ENCODE measurements at regions not wholly inside any gene's neighbourhood (a gene's known extent, or its start where the extent isn't known, plus 50 kb on each side); places are given as distances from the start of the nearest gene placed in this dataset.

GRCh38 chr15:97892167-97892938 is 68.2 kb upstream of the ARRDC4 start:
- Histone ChIP-seq H4K20me1 (ENCODE audit: insufficient read depth, low read length) (no peaks in the 10 kb centered on the region), H3K4me2 (ENCODE audit: low read length) (no peak overlapping the region), H3K27me3 (ENCODE audit: low read depth, low read length) (no peaks in the 10 kb centered on the region), H3K9me3 (ENCODE audit: insufficient read depth, low read length) (no peaks in the 10 kb centered on the region), H2AFZ (ENCODE audit: low read depth, low read length) (no peak overlapping the region), H3K4me1 (ENCODE audit: low read length) (no peaks in the 10 kb centered on the region), H3K4me3 (ENCODE audit: low read length) (no peak overlapping the region), H3K36me3 (replicated peaks; ENCODE audit: low read depth, low read length) (no peaks in the 10 kb centered on the region), H3K9ac (ENCODE audit: low read length) (no peak overlapping the region), H3K27ac (ENCODE audit: low read length) (no peak overlapping the region), H3K79me2 (ENCODE audit: low read length) (no peaks in the 10 kb centered on the region)
- TF ChIP-seq EZH2phosphoT487 (IDR thresholded peaks at IDR 0.05; ENCODE audit: low read depth) (no peak), CTCF (IDR thresholded peaks at IDR 0.05; ENCODE audit: low read depth, low read length) (no peak)

GRCh38 chr15:97893967-97894366 is 66.5 kb upstream of the ARRDC4 start:
- no peaks in the 10 kb centered on the region for H3K79me2 ChIP-seq (ENCODE audit: low read length)
- no peaks in the 10 kb centered on the region for H4K20me1 ChIP-seq (ENCODE audit: insufficient read depth, low read length)
- H3K27ac ChIP-seq (ENCODE audit: low read length): no peak overlapping the region
- H3K27me3 ChIP-seq (ENCODE audit: low read depth, low read length): no peaks in the 10 kb centered on the region
- no peaks in the 10 kb centered on the region for H3K4me1 ChIP-seq (ENCODE audit: low read length)
- no peak overlapping the region for H2AFZ ChIP-seq (ENCODE audit: low read depth, low read length)
- H3K4me3 ChIP-seq (ENCODE audit: low read length): no peak overlapping the region
- no peak overlapping the region for H3K4me2 ChIP-seq (ENCODE audit: low read length)
- no peaks in the 10 kb centered on the region for H3K9me3 ChIP-seq (ENCODE audit: insufficient read depth, low read length)
- H3K36me3 ChIP-seq (replicated peaks; ENCODE audit: low read depth, low read length): no peaks in the 10 kb centered on the region
- no peak for TF ChIP-seq CTCF (IDR thresholded peaks at IDR 0.05; ENCODE audit: low read depth, low read length)
- no peak overlapping the region for H3K9ac ChIP-seq (ENCODE audit: low read length)

DNA sequence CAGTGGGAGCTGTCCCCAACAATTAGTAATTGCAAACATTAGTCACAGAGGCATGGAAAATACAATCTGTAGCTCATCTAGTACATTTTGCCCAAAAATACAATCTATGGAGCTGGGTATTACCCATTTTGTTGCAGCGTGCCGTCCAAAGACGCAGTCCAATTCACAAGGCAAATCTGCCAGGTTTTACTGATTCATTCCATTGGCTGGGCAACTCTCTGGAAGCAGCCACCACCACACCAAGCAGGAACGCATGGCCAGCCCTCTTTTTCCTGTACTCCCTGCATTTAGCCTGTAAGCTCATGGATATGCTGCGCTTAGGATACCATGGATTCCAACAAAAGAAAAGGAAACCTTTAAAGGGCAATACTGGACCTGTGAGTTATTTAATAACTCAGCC is 60.5 kb upstream of the ARRDC4 start:
- TF ChIP-seq EZH2phosphoT487 (IDR thresholded peaks at IDR 0.05; ENCODE audit: low read depth) (no peak), CTCF (IDR thresholded peaks at IDR 0.05; ENCODE audit: low read depth, low read length) (no peak)

GRCh38 chr15:97902140-97902780 is 58.2 kb upstream of the ARRDC4 start:
- H3K9ac ChIP-seq (ENCODE audit: low read length): no peak overlapping the region
- H3K27ac ChIP-seq (ENCODE audit: low read length): no peak overlapping the region
- no peaks in the 10 kb centered on the region for H4K20me1 ChIP-seq (ENCODE audit: insufficient read depth, low read length)
- H3K4me2 ChIP-seq (ENCODE audit: low read length): no peak overlapping the region
- no peaks in the 10 kb centered on the region for H3K4me1 ChIP-seq (ENCODE audit: low read length)
- TF ChIP-seq EZH2phosphoT487 (IDR thresholded peaks at IDR 0.05; ENCODE audit: low read depth): no peak
- TF ChIP-seq CTCF (IDR thresholded peaks at IDR 0.05; ENCODE audit: low read depth, low read length): no peak
- H3K79me2 ChIP-seq (ENCODE audit: low read length): no peaks in the 10 kb centered on the region
- H3K9me3 ChIP-seq (ENCODE audit: insufficient read depth, low read length): no peaks in the 10 kb centered on the region
- H3K4me3 ChIP-seq (ENCODE audit: low read length): no peak overlapping the region
- no peaks in the 10 kb centered on the region for H3K27me3 ChIP-seq (ENCODE audit: low read depth, low read length)
- H3K36me3 ChIP-seq (replicated peaks; ENCODE audit: low read depth, low read length): no peaks in the 10 kb centered on the region
- H2AFZ ChIP-seq (ENCODE audit: low read depth, low read length): no peak overlapping the region

More for the DNA sequence above, 60.5 kb upstream of the ARRDC4 start:
- Histone ChIP-seq H3K9ac (ENCODE audit: low read length) (no peak overlapping the region), H4K20me1 (ENCODE audit: insufficient read depth, low read length) (no peaks in the 10 kb centered on the region), H3K27ac (ENCODE audit: low read length) (no peak overlapping the region), H3K36me3 (replicated peaks; ENCODE audit: low read depth, low read length) (no peaks in the 10 kb centered on the region), H3K4me2 (ENCODE audit: low read length) (no peak overlapping the region), H2AFZ (ENCODE audit: low read depth, low read length) (no peak overlapping the region), H3K4me3 (ENCODE audit: low read length) (no peak overlapping the region), H3K79me2 (ENCODE audit: low read length) (no peaks in the 10 kb centered on the region), H3K4me1 (ENCODE audit: low read length) (no peaks in the 10 kb centered on the region), H3K9me3 (ENCODE audit: insufficient read depth, low read length) (no peaks in the 10 kb centered on the region), H3K27me3 (ENCODE audit: low read depth, low read length) (no peaks in the 10 kb centered on the region)

Measured in OCI-LY3 (cell line).